Bronchial epithelial cell (primary cell): ENCODE measurements at regions not wholly inside any gene's neighbourhood (a gene's known extent, or its start where the extent isn't known, plus 50 kb on each side); places are given as distances from the start of the nearest gene placed in this dataset.

Source experiments
- DNase-seq: peaks from one replicate; pipeline ENCODE4 v3.0.0-alpha.2; 2010; ENCODE audit warnings: low read depth
- FAIRE-seq: peaks from 2 replicates; lab custom pipeline; 2011; peaks lifted over from hg19 to GRCh38; lab: Jason Lieb, UNC
- H3K27me3 ChIP-seq: 2 replicates; pipeline ENCODE4 v1.5.1; 2011; ENCODE audit warnings: low read length; ENCODE audit not compliant: control insufficient read depth, insufficient read depth
- H3K36me3 ChIP-seq: 2 replicates; pipeline ENCODE4 v1.5.1; 2011; ENCODE audit warnings: low read length; ENCODE audit not compliant: control insufficient read depth, insufficient read depth
- H3K4me3 ChIP-seq: 2 replicates; pipeline ENCODE4 v1.5.1; 2011; ENCODE audit warnings: mild to moderate bottlenecking, low read depth, low read length, control low read depth
- TF ChIP-seq, protein P1 (sequence below): IDR thresholded peaks from 2 replicates; pipeline ENCODE4 v1.5.1; 2011; ENCODE audit warnings: mild to moderate bottlenecking, moderate library complexity, low read length, control low read depth, inconsistent platforms; ENCODE audit not compliant: insufficient read depth, severe bottlenecking

DNA sequence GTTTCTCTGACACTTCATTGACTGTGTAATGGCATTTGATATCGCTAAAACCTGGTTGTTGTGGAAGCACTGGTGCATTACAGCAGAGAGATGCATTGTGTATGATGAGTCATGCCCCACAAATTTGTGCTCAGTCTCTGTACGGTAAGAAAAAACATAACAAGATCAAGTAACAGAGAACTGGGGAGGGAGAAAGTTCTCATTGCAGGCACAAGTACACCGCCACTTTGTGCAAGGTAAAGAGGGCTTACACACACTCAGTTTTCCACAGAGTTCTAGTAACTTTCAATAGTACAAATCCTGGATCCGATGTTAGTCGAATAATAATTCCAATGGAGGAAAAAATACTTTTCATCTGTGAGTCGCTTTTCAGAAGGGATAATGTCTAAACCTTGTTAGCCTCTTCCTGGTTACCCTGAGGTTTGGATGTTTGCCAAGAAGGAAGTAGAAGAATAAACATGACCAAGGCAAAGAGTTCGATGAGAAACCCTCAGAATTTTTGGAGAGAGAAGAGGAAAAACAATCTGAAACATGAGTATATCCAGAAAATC is 512.5 kb upstream of the SLIT2 start:
- no peaks in the 10 kb centered on the region for H3K27me3 ChIP-seq
- FAIRE-seq (peak; percentile 83), DNase-seq (peak; percentile 91)
- TF ChIP-seq, protein P1, sequence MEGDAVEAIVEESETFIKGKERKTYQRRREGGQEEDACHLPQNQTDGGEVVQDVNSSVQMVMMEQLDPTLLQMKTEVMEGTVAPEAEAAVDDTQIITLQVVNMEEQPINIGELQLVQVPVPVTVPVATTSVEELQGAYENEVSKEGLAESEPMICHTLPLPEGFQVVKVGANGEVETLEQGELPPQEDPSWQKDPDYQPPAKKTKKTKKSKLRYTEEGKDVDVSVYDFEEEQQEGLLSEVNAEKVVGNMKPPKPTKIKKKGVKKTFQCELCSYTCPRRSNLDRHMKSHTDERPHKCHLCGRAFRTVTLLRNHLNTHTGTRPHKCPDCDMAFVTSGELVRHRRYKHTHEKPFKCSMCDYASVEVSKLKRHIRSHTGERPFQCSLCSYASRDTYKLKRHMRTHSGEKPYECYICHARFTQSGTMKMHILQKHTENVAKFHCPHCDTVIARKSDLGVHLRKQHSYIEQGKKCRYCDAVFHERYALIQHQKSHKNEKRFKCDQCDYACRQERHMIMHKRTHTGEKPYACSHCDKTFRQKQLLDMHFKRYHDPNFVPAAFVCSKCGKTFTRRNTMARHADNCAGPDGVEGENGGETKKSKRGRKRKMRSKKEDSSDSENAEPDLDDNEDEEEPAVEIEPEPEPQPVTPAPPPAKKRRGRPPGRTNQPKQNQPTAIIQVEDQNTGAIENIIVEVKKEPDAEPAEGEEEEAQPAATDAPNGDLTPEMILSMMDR, result no peak
- no peak overlapping the region for H3K4me3 ChIP-seq
- H3K36me3 ChIP-seq, result no peaks in the 10 kb centered on the region

DNA sequence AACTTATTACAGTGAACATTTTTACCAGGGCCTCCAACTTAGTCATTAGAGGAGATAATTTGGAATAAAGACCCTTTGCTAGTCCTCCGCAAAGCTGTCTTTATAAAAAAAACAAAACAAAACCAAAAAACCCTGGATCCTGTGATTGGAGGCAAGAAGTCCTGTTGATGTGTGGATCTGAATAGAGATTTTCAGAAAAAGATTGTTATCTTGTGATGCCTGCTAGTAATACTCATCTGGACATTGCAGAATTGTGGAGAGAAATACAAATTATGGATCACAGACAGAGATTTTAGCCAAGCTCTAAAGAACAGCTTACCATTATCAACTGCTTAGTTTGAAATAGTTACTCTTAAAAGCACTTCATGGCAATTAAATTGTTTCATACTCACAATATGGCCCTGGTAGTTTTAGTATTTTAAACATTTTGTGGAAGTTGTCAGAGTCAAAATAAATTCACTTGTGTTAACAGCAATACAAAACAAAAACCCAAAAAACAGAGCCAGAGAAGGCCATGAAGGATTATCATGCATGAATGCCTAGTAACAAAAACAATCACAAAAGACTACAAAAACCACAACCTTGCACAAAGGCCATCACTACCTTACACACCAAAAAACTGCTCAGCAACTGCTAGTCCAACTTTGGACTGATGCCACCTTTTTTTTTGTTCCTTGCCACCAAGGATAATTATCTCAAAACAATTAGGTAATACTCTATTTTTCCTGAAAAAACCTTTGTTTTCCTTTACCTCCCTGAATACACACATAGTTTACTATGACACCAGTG is 514.5 kb upstream of the SLIT2 start:
- Histone ChIP-seq H3K27me3 (no peaks in the 10 kb centered on the region), H3K4me3 (no peak overlapping the region), H3K36me3 (no peaks in the 10 kb centered on the region)
- FAIRE-seq (no peak), DNase-seq (no peak)
- TF ChIP-seq, protein P1, result no peak

DNA sequence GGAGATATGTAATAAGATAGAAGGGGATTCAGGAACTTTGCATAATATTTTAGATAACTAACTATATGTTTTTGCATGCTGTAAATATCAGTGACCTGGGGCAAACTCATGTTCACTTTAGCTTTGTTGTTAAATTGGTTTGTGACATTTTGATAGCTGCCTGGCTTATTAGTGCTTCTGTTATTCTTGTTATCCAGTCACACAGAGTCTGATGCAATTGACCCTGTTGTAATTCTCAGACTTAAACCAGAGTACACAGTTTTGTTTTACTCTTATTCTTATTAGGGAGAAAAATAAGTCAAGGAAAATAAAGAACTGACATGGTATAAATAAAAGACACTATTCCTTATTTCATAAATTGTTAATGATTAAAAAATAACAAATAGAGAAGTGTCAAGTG is 516.7 kb upstream of the SLIT2 start:
- no peaks in the 10 kb centered on the region for H3K36me3 ChIP-seq
- H3K27me3 ChIP-seq, result no peaks in the 10 kb centered on the region
- DNase-seq, result no peak
- no peak for FAIRE-seq
- H3K4me3 ChIP-seq, result no peak overlapping the region
- TF ChIP-seq, protein P1, result no peak

DNA sequence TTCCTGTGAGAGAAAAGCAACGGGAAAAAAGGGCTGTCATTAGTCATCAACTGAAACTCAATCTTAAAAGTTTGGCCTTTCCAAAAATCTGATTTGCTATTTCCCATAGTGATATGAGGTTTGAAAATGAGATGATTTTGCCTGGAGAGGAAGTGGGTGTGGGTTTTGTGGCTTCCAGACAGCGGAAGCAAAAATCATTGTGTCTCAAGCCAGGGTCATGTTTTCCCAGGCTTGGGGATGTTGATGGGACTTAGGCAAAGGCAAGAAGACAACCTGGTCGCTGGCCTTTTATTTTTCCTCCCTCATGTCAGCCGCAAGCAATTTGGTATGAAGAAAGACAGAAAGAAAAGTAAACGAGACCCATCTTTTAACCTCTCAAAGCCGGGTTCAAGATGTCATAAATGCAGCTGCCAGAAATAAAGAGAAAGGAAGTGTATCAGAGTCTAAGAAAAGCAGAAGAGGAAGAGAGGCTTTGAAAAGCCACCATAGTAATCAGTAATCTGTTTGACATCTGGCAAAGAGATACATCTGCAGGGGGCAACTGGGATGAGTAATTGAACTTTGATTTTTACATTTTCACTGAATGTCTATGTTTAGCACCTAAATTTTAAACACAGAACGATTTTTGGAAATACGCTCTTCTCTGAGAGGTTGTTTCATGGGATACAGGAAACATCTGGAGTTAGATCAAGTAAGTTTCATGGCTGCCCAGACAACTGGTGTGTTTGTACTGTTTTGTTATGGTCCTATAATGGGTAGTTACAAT is 521.6 kb upstream of the SLIT2 start:
- H3K4me3 ChIP-seq, result no peak overlapping the region
- H3K36me3 ChIP-seq, result no peaks in the 10 kb centered on the region
- no peaks in the 10 kb centered on the region for H3K27me3 ChIP-seq
- DNase-seq (no peak), FAIRE-seq (no peak)
- TF ChIP-seq, protein P1, result no peak

DNA sequence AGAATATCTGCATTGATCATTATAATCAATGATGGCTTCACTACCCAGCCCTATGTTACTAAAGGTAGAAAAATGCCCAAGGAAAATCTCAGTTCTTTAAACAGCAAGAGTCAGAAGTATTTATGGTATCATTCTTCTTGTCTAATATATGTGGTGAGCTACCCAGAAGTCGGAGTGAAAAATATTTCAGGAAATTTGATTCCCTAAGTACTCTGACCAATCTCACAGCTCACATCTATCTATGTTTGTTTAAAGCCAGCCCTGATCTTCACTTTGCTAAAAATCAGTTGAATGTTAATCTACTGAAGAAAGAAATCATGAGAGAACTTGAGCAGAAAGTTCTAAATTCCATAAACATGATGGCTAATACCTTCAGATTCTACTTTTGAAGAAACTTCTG is 522.9 kb upstream of the SLIT2 start:
- H3K36me3 ChIP-seq, result no peaks in the 10 kb centered on the region
- H3K4me3 ChIP-seq, result no peak overlapping the region
- TF ChIP-seq, protein P1, result no peak
- FAIRE-seq, result no peak
- no peak for DNase-seq
- H3K27me3 ChIP-seq, result no peaks in the 10 kb centered on the region
